ENCODE measurements at regions not wholly inside any gene's neighbourhood (a gene's known extent, or its start where the extent isn't known, plus 50 kb on each side); places are given as distances from the start of the nearest gene placed in this dataset.

DNA sequence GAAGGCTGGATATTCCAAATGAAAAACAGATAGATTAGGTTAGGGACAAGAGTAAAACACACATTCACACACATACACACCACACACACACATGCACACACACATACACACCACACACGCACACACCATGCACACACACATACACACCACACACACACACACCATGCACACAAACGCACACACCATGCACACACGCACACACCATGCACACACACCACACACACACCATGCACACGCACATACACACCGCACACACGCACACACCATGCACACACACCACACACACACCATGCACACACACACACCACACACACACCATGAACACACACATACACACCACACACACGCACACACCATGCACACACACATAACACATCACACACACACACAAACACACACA is 203.7 kb upstream of the ZFHX3 start:
- no peak for DNase-seq (ENCODE audit: low read depth in 4 of 4, low spot score in 3 of 4)

DNA sequence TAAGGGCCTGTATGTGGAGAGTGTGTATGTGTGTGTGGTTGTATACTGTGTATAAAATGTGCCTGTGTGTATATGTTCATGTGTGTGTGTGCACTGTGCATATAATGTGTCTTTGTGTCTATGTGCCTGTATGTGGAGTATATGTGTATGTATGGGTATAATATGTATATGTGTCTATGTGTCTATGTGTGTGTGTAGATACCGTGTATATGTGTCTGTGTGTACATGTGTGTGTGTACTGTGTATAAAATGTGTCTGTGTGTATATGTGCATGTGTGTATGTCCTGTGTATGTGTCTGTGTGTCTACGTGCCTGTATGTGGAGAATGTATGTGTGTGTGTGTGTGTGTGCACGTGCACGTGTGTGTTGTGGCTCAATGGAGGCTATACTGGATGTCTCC is 200.4 kb upstream of the ZFHX3 start:
- DNase-seq (ENCODE audit: low read depth in 4 of 4, low spot score in 3 of 4), result no peak

- no peak for DNase-seq (ENCODE audit: low read depth in 4 of 4, low spot score in 3 of 4)
Observed at GRCh38 chr16:73240920-73241319, 193.0 kb upstream of the ZFHX3 start.

- DNase-seq (ENCODE audit: low read depth in 4 of 4, low spot score in 3 of 4), result no peak
Observed at GRCh38 chr16:73237601-73238000, 189.7 kb upstream of the ZFHX3 start.

- no peak for DNase-seq (ENCODE audit: low read depth in 4 of 4, low spot score in 3 of 4)
Observed at GRCh38 chr16:73234496-73234895, 186.6 kb upstream of the ZFHX3 start.

GRCh38 chr16:73233846-73234424 is 186.0 kb upstream of the ZFHX3 start:
- no peak for DNase-seq (ENCODE audit: low read depth in 4 of 4, low spot score in 3 of 4)

- no peak for DNase-seq (ENCODE audit: low read depth in 4 of 4, low spot score in 3 of 4)
Observed at GRCh38 chr16:73233329-73233765, 185.4 kb upstream of the ZFHX3 start.

DNA sequence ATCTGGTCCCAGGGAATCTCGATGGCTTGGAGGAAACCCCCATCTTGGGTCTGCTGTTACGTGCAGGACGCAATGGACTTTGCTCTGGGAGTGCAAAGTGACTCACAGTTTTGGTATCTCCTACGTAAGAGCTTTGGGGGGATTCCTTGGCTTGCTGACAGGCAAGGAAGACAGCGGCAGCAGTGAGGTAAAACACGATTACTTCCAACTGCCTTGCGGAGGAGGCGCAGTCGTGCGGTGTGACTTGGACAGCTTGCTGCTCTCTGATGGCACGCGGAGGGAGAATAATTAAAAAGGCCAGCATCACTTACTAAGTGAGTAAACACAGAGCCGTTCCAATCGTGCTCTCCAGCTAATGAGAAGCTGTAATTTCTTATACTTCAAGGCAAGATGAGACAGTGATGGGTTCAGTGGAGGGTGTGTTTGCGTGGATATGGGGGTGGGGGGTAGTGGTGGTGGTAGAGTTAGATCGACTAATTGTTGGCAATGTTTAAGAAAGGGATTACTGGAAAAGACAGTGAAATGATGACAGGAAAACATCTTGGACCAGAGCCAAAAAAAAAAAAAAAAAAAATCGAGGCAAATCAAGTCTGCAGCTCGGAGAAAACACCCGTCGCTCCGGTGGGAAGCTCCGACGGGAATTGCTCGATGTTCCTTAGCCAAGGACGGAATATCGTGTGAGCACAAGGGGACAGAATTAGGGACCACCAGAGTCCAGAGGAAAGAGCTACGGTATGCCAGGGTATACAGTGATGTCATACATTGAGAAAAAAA is 184.8 kb upstream of the ZFHX3 start:
- DNase-seq (ENCODE audit: low read depth in 4 of 4, low spot score in 3 of 4), result peak in 1 of 4 donors; percentile 20

GRCh38 chr16:73231944-73232554 is 184.1 kb upstream of the ZFHX3 start:
- no peak for DNase-seq (ENCODE audit: low read depth in 4 of 4, low spot score in 3 of 4)

GRCh38 chr16:73231379-73231778 is 183.5 kb upstream of the ZFHX3 start:
- no peak for DNase-seq (ENCODE audit: low read depth in 4 of 4, low spot score in 3 of 4)

GRCh38 chr16:73230651-73231050 is 182.7 kb upstream of the ZFHX3 start:
- DNase-seq (ENCODE audit: low read depth in 4 of 4, low spot score in 3 of 4), result no peak

- DNase-seq (ENCODE audit: low read depth in 4 of 4, low spot score in 3 of 4), result peak in 1 of 4 donors; percentile 18
Observed at GRCh38 chr16:73228649-73229048, 180.7 kb upstream of the ZFHX3 start.

DNA sequence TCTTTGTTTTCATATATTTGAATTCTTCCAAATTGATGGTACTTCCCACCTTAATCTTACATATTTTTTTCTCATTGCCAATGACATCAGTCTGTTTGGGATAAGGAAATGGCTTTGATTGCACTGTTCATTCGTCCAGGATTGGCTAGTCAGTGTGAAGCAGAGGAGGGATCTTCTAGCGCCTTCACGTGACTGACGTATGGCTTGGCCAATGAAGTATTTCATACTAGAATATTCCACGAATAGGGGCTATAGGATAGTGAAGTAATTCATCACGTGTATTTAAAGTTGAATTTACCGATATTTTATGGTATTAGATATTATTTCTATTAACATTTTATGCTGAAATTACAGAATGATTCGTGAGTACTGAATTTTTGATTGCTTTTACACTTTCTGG is 178.7 kb upstream of the ZFHX3 start:
- no peak for DNase-seq (ENCODE audit: low read depth in 4 of 4, low spot score in 3 of 4)

DNA sequence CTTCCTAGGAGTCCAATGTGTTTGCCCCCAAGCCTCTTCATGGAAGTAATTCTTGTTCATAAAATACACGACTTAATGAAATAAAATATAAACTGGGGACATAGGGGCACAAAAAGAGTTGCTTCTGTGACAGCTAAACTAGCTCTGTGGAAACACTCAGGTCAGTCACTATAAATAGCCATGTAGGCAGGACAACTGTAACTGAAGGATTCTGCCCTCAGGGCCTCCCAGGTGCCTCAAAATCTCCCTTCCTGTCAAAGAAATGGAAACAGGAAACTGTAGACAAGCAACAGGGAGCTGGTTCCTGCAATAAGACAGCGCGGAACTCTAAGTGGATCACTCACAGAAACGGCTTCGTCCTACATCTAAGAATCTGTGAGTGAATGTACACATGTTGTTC is 178.1 kb upstream of the ZFHX3 start:
- DNase-seq (ENCODE audit: low read depth in 4 of 4, low spot score in 3 of 4), result no peak

GRCh38 chr16:73220836-73221235 is 172.9 kb upstream of the ZFHX3 start:
- DNase-seq (ENCODE audit: low read depth in 4 of 4, low spot score in 3 of 4), result no peak

DNA sequence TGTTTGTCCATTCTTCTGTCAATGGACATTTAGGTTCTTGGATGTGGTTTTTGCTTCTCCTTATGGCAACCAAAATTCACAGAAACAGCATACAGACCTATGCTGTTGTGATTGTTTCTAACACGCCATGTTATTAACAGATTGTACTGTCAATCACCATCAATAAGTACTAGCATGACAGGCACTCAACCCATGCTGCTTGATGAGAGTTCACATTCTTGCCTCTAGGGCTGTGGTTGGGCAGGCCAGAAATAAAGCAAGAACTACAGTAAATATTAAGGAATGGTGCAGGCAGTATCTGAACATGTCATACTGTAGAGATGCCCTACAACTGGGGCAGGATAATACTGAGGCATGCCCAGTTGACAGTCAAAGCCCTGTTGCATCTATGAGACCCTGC is 171.2 kb upstream of the ZFHX3 start:
- DNase-seq (ENCODE audit: low read depth in 4 of 4, low spot score in 3 of 4), result no peak

GRCh38 chr16:73217654-73218053 is 169.7 kb upstream of the ZFHX3 start:
- DNase-seq (ENCODE audit: low read depth in 4 of 4, low spot score in 3 of 4), result no peak

- no peak for DNase-seq (ENCODE audit: low read depth in 4 of 4, low spot score in 3 of 4)
Observed at GRCh38 chr16:73216932-73217331, 169.0 kb upstream of the ZFHX3 start.

GRCh38 chr16:73215678-73216377 is 167.9 kb upstream of the ZFHX3 start:
- no peak for DNase-seq (ENCODE audit: low read depth in 4 of 4, low spot score in 3 of 4)

DNA sequence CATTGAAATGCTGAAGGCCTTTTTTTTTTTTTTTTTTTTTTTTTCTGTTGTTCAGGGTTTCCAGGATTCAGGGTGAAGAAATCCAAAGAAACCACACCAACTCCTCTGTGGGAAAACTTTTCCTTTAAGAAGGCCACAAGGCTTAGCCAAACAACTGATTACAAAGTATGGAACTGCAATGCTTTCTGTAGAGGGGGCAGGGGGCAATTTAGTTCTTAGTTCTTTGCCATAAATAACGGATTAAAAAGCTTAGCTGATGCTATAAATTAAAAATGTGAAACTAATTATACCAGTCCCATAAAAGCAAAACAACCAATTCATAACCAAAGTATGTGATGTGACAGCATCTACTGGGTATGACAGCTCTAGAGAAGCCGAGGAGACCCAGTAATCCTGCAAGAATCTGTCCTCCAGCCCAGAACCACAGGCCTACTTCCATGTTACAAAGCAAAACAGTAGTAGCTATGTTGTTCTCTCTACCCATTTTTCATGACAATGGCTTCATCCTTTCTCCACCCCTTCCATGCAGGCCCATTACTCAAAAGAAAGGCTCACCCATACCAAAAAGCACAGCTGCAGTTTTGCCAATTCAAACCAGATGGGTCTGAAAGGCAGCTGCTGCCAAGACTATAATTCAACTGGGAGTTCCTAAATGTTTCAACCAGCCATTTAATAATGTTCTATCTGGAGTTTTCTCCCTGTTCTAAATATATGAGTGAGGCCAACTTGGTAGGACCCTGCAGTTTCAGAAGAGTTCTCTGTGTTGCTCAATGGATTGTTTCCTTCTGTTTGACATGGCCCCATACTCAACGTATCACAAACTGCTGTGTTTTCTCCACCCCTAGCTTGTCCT is 167.1 kb upstream of the ZFHX3 start:
- no peak for DNase-seq (ENCODE audit: low read depth in 4 of 4, low spot score in 3 of 4)
